Erythroblast (primary cell): ENCODE measurements at regions not wholly inside any gene's neighbourhood (a gene's known extent, or its start where the extent isn't known, plus 50 kb on each side); places are given as distances from the start of the nearest gene placed in this dataset.

Experiments used
- GATA1 ChIP-seq: IDR thresholded peaks from 2 replicates; pipeline ENCODE4 v1.6.1; 2011; ENCODE audit warnings: low read depth, mild to moderate bottlenecking, control low read depth, low read length, moderate library complexity
- POLR2A ChIP-seq: IDR thresholded peaks from 2 replicates; pipeline ENCODE4 v1.6.1; 2011; ENCODE audit warnings: mild to moderate bottlenecking, low read length

GRCh38 chr15:61383421-61383820 is 154.3 kb upstream of the RORA start:
- TF ChIP-seq POLR2A = no peak
- no peak for TF ChIP-seq GATA1
